GM23338 (cell line): ENCODE measurements at regions not wholly inside any gene's neighbourhood (a gene's known extent, or its start where the extent isn't known, plus 50 kb on each side); places are given as distances from the start of the nearest gene placed in this dataset.

Experiments used
- CREB1 ChIP-seq: fragments of 250-450 bp; sonication (Bioruptor Pico); IDR thresholded peaks from 2 replicates; pipeline ENCODE4 v1.5.0; 2020; ENCODE audit warnings: low read depth, mild to moderate bottlenecking, moderate library complexity
- EZH2 ChIP-seq: fragments of 200-600 bp; sonication (generic); IDR thresholded peaks from one replicate; pipeline ENCODE4 v1.8.0; 2017; ENCODE audit warnings: antibody characterized with exemption, mild to moderate bottlenecking, low read depth; ENCODE audit not compliant: unreplicated experiment
- EZH2phosphoT487 ChIP-seq: fragments of 200-600 bp; sonication (generic); IDR thresholded peaks from one replicate; pipeline ENCODE4 v1.8.1; 2018; ENCODE audit warnings: antibody characterized with exemption; ENCODE audit not compliant: unreplicated experiment
- JUNB ChIP-seq: IDR thresholded peaks from one replicate; pipeline ENCODE4 v1.6.1; 2016; ENCODE audit warnings: antibody characterized with exemption; ENCODE audit not compliant: unreplicated experiment
- NANOG ChIP-seq: IDR thresholded peaks from 2 replicates; pipeline ENCODE4 v1.6.1; 2016; ENCODE audit warnings: antibody characterized with exemption, borderline replicate concordance
- POLR2AphosphoS5 ChIP-seq: IDR thresholded peaks from 2 replicates; pipeline ENCODE4 v1.6.1; 2016; ENCODE audit warnings: antibody characterized with exemption, low read depth
- STAT1 ChIP-seq: IDR thresholded peaks from one replicate; pipeline ENCODE4 v1.6.1; 2016; ENCODE audit warnings: antibody characterized with exemption; ENCODE audit not compliant: unreplicated experiment
- ZNF114 ChIP-seq: fragments of 250-450 bp; sonication (Bioruptor Pico); IDR thresholded peaks from 2 replicates; pipeline ENCODE4 v1.5.0; 2020; ENCODE audit warnings: mild to moderate bottlenecking, moderate library complexity
- ZNF331 ChIP-seq: fragments of 250-450 bp; sonication (Bioruptor Pico); IDR thresholded peaks from 2 replicates; pipeline ENCODE4 v1.5.0; 2020; ENCODE audit warnings: low read depth, mild to moderate bottlenecking, moderate library complexity
- TF ChIP-seq, protein P1 (sequence below), 2 experiments: fragments of 200-600 bp in 1 of 2; sonication (generic) in 1 of 2; conservative IDR thresholded peaks; 2 replicates each; pipeline versions ENCODE4 v1.5.1 to v1.6.1; 2016 to 2017; ENCODE audit warnings: antibody characterized with exemption in 2 of 2, low read depth in 2 of 2, mild to moderate bottlenecking in 2 of 2, moderate library complexity in 1 of 2

DNA sequence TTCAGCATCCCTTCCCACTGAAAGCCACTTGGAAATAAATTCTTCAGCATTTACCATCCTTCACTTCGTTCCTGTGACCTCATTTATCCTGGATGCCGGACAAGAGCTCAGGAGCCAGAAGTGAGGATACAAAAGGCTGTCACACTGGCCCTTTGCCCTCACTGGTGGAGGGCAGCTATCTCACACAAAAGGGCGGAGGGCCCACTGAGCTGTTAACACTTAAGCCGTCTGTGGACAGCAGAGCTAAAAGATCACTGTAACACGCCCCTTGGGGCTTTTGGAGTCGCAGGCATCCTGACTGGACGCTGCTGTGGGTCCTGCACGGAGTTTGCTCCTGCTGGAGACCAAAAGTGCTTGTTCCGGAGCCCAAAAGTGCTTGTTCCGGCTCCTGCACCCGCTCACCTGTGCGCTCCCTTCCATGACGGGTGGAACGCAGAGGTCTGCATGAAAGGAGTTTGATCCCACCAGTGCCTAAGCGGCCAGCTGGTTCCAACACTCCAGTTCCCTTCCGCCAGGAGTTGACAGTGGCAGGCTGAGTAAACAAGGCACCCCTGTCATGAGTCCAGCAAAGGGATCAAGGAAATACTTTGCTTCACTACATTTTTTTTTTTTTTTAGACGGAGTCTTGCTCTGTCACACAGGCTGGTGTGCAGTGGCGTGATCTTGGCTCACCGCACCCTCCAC, 572.0 kb upstream of the LINC00305 start:
- TF ChIP-seq ZNF331 (no peak), EZH2 (no peak), CREB1 (CRISPR knock-in tag) (no peak), JUNB (no peak), POLR2AphosphoS5 (no peak), ZNF114 (CRISPR knock-in tag) (no peak), STAT1 (no peak), EZH2phosphoT487 (no peak), NANOG (no peak)
- TF ChIP-seq, protein P1, sequence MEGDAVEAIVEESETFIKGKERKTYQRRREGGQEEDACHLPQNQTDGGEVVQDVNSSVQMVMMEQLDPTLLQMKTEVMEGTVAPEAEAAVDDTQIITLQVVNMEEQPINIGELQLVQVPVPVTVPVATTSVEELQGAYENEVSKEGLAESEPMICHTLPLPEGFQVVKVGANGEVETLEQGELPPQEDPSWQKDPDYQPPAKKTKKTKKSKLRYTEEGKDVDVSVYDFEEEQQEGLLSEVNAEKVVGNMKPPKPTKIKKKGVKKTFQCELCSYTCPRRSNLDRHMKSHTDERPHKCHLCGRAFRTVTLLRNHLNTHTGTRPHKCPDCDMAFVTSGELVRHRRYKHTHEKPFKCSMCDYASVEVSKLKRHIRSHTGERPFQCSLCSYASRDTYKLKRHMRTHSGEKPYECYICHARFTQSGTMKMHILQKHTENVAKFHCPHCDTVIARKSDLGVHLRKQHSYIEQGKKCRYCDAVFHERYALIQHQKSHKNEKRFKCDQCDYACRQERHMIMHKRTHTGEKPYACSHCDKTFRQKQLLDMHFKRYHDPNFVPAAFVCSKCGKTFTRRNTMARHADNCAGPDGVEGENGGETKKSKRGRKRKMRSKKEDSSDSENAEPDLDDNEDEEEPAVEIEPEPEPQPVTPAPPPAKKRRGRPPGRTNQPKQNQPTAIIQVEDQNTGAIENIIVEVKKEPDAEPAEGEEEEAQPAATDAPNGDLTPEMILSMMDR (conservative IDR thresholded peaks at IDR 0.05; ENCODE audit: low read depth in 2 of 2): no peak
